ENCODE measurements at regions not wholly inside any gene's neighbourhood (a gene's known extent, or its start where the extent isn't known, plus 50 kb on each side); places are given as distances from the start of the nearest gene placed in this dataset.

GRCh38 chr14:62162998-62163589, 400.9 kb downstream of the SNAPC1 start:
- DNase-seq = peak in 1 of 2 experiments; percentile 13

- no peak for DNase-seq
These were observed 406.4 kb downstream of the SNAPC1 start for GRCh38 chr14:62168564-62169155.

GRCh38 chr14:62179367-62180018, 417.3 kb downstream of the SNAPC1 start:
- DNase-seq = peak; percentile 19 to 32

- no peak for DNase-seq
These were observed 419.4 kb downstream of the SNAPC1 start for GRCh38 chr14:62181591-62181990.

- no peak for DNase-seq
These were observed 422.9 kb downstream of the SNAPC1 start for GRCh38 chr14:62185078-62185477.

GRCh38 chr14:62187265-62187664, 425.0 kb downstream of the SNAPC1 start:
- no peak for DNase-seq

- DNase-seq = no peak
These were observed 427.5 kb downstream of the SNAPC1 start for GRCh38 chr14:62189698-62190097.

- DNase-seq = no peak
These were observed 444.2 kb downstream of the SNAPC1 start for GRCh38 chr14:62206456-62206855.

GRCh38 chr14:62209287-62209899, 447.2 kb downstream of the SNAPC1 start:
- DNase-seq = no peak

GRCh38 chr14:62213516-62213915, 451.3 kb downstream of the SNAPC1 start:
- no peak for DNase-seq

- DNase-seq = no peak
These were observed 453.9 kb downstream of the SNAPC1 start for GRCh38 chr14:62216121-62216520.

GRCh38 chr14:62234849-62235248, 472.6 kb downstream of the SNAPC1 start:
- no peak for DNase-seq

GRCh38 chr14:62244221-62244620, 482.0 kb downstream of the SNAPC1 start:
- no peak for DNase-seq

GRCh38 chr14:62247266-62247665, 485.0 kb downstream of the SNAPC1 start:
- no peak for DNase-seq

GRCh38 chr14:62251237-62251636, 489.0 kb downstream of the SNAPC1 start:
- DNase-seq = no peak

- no peak for DNase-seq
These were observed 491.0 kb downstream of the SNAPC1 start for GRCh38 chr14:62253171-62253570.

- no peak for DNase-seq
These were observed 491.7 kb downstream of the SNAPC1 start for GRCh38 chr14:62253911-62254310.

- peak in 1 of 2 experiments; percentile 4 for DNase-seq
These were observed 507.0 kb downstream of the SNAPC1 start for GRCh38 chr14:62269204-62269603.

- DNase-seq = no peak
These were observed 508.0 kb downstream of the SNAPC1 start for GRCh38 chr14:62270236-62270635.

- DNase-seq = no peak
These were observed 518.1 kb downstream of the SNAPC1 start for GRCh38 chr14:62280366-62280765.

- no peak for DNase-seq
These were observed 521.6 kb downstream of the SNAPC1 start for GRCh38 chr14:62283837-62284236.

GRCh38 chr14:62289471-62289870, 527.3 kb downstream of the SNAPC1 start:
- DNase-seq = no peak

GRCh38 chr14:62301080-62301479, 538.9 kb downstream of the SNAPC1 start:
- DNase-seq = no peak

- no peak for DNase-seq
These were observed 539.7 kb downstream of the SNAPC1 start for GRCh38 chr14:62301911-62302310.

All from activated CD4-positive, alpha-beta T cell treated with anti-CD3 and anti-CD28 coated beads, Interleukin-2, amount 50 U/mL, for 48 hours (primary cell).